Tibial nerve (tissue), 4 donors: ENCODE measurements at regions not wholly inside any gene's neighbourhood (a gene's known extent, or its start where the extent isn't known, plus 50 kb on each side); places are given as distances from the start of the nearest gene placed in this dataset.

ENCODE experiments used
- DNase-seq, 2 donors: peaks; one replicate each; pipeline ENCODE4 v3.0.0-alpha.2; 2019; ENCODE audit warnings: low spot score in 2 of 2
- H3K27ac ChIP-seq, 4 donors: fragments of 200-600 bp; sonication (generic) in 3 of 4; one replicate each; pipeline ENCODE4 v1.5.1; 2017 to 2019; ENCODE audit warnings: mild to moderate bottlenecking in 1 of 4
- H3K27me3 ChIP-seq, 2 donors: fragments of 200-600 bp; sonication (generic) in 1 of 2; one replicate each; pipeline versions ENCODE4 v1.5.1 to v1.6.0; 2017 to 2019
- H3K36me3 ChIP-seq, 3 donors: fragments of 200-600 bp; sonication (generic); one replicate each; pipeline ENCODE4 v1.5.1; 2018 to 2019
- H3K4me1 ChIP-seq, 4 donors: fragments of 200-600 bp; sonication (generic) in 3 of 4; one replicate each; pipeline ENCODE4 v1.5.1; 2017 to 2019
- H3K4me3 ChIP-seq, 4 donors: fragments of 200-600 bp; sonication (generic) in 3 of 4; one replicate each; pipeline ENCODE4 v1.5.1; 2017 to 2019; ENCODE audit warnings: mild to moderate bottlenecking in 1 of 4, moderate library complexity in 1 of 4
- H3K9me3 ChIP-seq, 4 donors: fragments of 200-600 bp; sonication (generic) in 3 of 4; one replicate each; pipeline ENCODE4 v1.5.1; 2017 to 2019
- CTCF ChIP-seq, 5 experiments: fragments of 200-600 bp in 3 of 5; fragments of 450-650 bp in 2 of 5; sonication (generic) in 3 of 5; IDR thresholded peaks; one replicate each; pipeline ENCODE4 v1.5.1; 2016 to 2019; ENCODE audit warnings: antibody characterized with exemption in 5 of 5, mild to moderate bottlenecking in 3 of 5, moderate library complexity in 2 of 5
- EP300 ChIP-seq, 2 donors: sonication (generic); formaldehyde crosslinking; IDR thresholded peaks; one replicate each; pipeline ENCODE4 v1.6.1; 2017; ENCODE audit warnings: antibody characterized with exemption in 2 of 2, mild to moderate bottlenecking in 1 of 2
- POLR2A ChIP-seq, 2 donors: fragments of 450-650 bp; IDR thresholded peaks; one replicate each; pipeline ENCODE4 v1.6.1; 2017; ENCODE audit warnings: antibody characterized with exemption in 2 of 2, mild to moderate bottlenecking in 2 of 2, moderate library complexity in 2 of 2
- WGBS, 2 donors: methylation state at CpG; one replicate each; pipeline ENCODE4 v1.1.5; 2018; 5-methylcytosine and 5-hydroxymethylcytosine counted together

GRCh38 chr3:116834816-116835215, 125.2 kb downstream of the TUSC7 start:
- H3K27ac ChIP-seq, result no peak overlapping the region
- no peak overlapping the region for H3K4me3 ChIP-seq
- no peak for DNase-seq
- no peak for TF ChIP-seq CTCF (IDR thresholded peaks at IDR 0.05)
- no peak for TF ChIP-seq EP300 (IDR thresholded peaks at IDR 0.05)
- TF ChIP-seq POLR2A (IDR thresholded peaks at IDR 0.05), result no peak
- no peaks in the 10 kb centered on the region for H3K36me3 ChIP-seq
- H3K4me1 ChIP-seq, result no peaks in the 10 kb centered on the region
- H3K27me3 ChIP-seq, result no peaks in the 10 kb centered on the region
- H3K9me3 ChIP-seq, result no peaks in the 10 kb centered on the region
- WGBS, 2 donors, result 86 to 93% methylated on average over 1 of the region's 1 CpG

GRCh38 chr3:116835658-116836057, 126.1 kb downstream of the TUSC7 start:
- no peak overlapping the region for H3K4me3 ChIP-seq
- no peaks in the 10 kb centered on the region for H3K27me3 ChIP-seq
- H3K36me3 ChIP-seq, result no peaks in the 10 kb centered on the region
- no peak overlapping the region for H3K27ac ChIP-seq
- WGBS, 2 donors, result 74 to 93% methylated on average over 1 of the region's 1 CpG
- H3K9me3 ChIP-seq, result no peaks in the 10 kb centered on the region
- no peak for DNase-seq
- no peak for TF ChIP-seq CTCF (IDR thresholded peaks at IDR 0.05)
- no peaks in the 10 kb centered on the region for H3K4me1 ChIP-seq

- 59 to 67% methylated on average over 2 of the region's 2 CpGs for WGBS, 2 donors
- Histone ChIP-seq H3K9me3 (no peaks in the 10 kb centered on the region), H3K36me3 (no peaks in the 10 kb centered on the region), H3K4me3 (no peak overlapping the region), H3K4me1 (no peaks in the 10 kb centered on the region), H3K27me3 (no peaks in the 10 kb centered on the region), H3K27ac (no peak overlapping the region)
- TF ChIP-seq POLR2A (IDR thresholded peaks at IDR 0.05) (no peak), CTCF (IDR thresholded peaks at IDR 0.05) (no peak), EP300 (IDR thresholded peaks at IDR 0.05) (no peak)
- no peak for DNase-seq
These were observed 126.7 kb downstream of the TUSC7 start for GRCh38 chr3:116836286-116836685.

- H3K4me1 ChIP-seq, result no peaks in the 10 kb centered on the region
- H3K36me3 ChIP-seq, result no peaks in the 10 kb centered on the region
- H3K9me3 ChIP-seq, result no peaks in the 10 kb centered on the region
- DNase-seq, result no peak
- TF ChIP-seq POLR2A (IDR thresholded peaks at IDR 0.05), result no peak
- TF ChIP-seq CTCF (IDR thresholded peaks at IDR 0.05), result no peak
- no peak for TF ChIP-seq EP300 (IDR thresholded peaks at IDR 0.05)
- H3K27ac ChIP-seq, result no peak overlapping the region
- H3K27me3 ChIP-seq, result no peaks in the 10 kb centered on the region
- H3K4me3 ChIP-seq, result no peak overlapping the region
- 47 to 54% methylated on average over 3 of the region's 3 CpGs for WGBS, 2 donors
These were observed 127.9 kb downstream of the TUSC7 start for GRCh38 chr3:116837483-116837882.

- no peak overlapping the region for H3K4me3 ChIP-seq
- H3K27me3 ChIP-seq, result no peaks in the 10 kb centered on the region
- H3K27ac ChIP-seq, result no peak overlapping the region
- 54% methylated on average over 6 of the region's 6 CpGs for WGBS, 2 donors
- TF ChIP-seq EP300 (IDR thresholded peaks at IDR 0.05) (no peak), POLR2A (IDR thresholded peaks at IDR 0.05) (no peak), CTCF (IDR thresholded peaks at IDR 0.05) (no peak)
- no peak for DNase-seq
- H3K9me3 ChIP-seq, result no peaks in the 10 kb centered on the region
- no peaks in the 10 kb centered on the region for H3K36me3 ChIP-seq
- H3K4me1 ChIP-seq, result no peaks in the 10 kb centered on the region
These were observed 131.6 kb downstream of the TUSC7 start for GRCh38 chr3:116841003-116841735.
